H9 (cell line): ENCODE measurements at regions not wholly inside any gene's neighbourhood (a gene's known extent, or its start where the extent isn't known, plus 50 kb on each side); places are given as distances from the start of the nearest gene placed in this dataset.

ENCODE experiments used
- DNase-seq: peaks from one replicate; pipeline ENCODE4 v3.0.0-alpha.2; 2017
- H2AFZ ChIP-seq: one replicate; pipeline ENCODE4 v1.6.1; 2013; ENCODE audit warnings: mild to moderate bottlenecking, low read length, control low read depth, moderate library complexity
- H2AK5ac ChIP-seq: 2 replicates; pipeline ENCODE4 v1.6.1; 2013; ENCODE audit warnings: low read length, control low read depth, mixed read lengths; ENCODE audit not compliant: insufficient read length
- H2BK120ac ChIP-seq: one replicate; pipeline ENCODE4 v1.6.1; 2013; ENCODE audit warnings: low read depth, mild to moderate bottlenecking, low read length, control low read depth, inconsistent platforms; ENCODE audit not compliant: poor library complexity, severe bottlenecking
- H2BK12ac ChIP-seq: 2 replicates; pipeline ENCODE4 v1.6.1; 2013; ENCODE audit warnings: low read length, control low read depth, mixed read lengths, low read depth; ENCODE audit not compliant: insufficient read length
- H2BK15ac ChIP-seq: 2 replicates; pipeline ENCODE4 v1.6.1; 2013; ENCODE audit warnings: low read depth, low read length, control low read depth
- H2BK20ac ChIP-seq: one replicate; pipeline ENCODE4 v1.6.1; 2013; ENCODE audit warnings: low read depth, mild to moderate bottlenecking, low read length, control low read depth, inconsistent platforms; ENCODE audit not compliant: poor library complexity, severe bottlenecking
- H2BK5ac ChIP-seq: 2 replicates; pipeline ENCODE4 v1.6.1; 2013; ENCODE audit warnings: low read length, control low read depth, mixed read lengths; ENCODE audit not compliant: insufficient read length
- H3K14ac ChIP-seq: 2 replicates; pipeline ENCODE4 v1.6.1; 2013; ENCODE audit warnings: low read length, control low read depth; ENCODE audit not compliant: insufficient read depth
- H3K18ac ChIP-seq: 2 replicates; pipeline ENCODE4 v1.6.1; 2013; ENCODE audit warnings: low read depth, mild to moderate bottlenecking, mixed read lengths, low read length, control low read depth; ENCODE audit not compliant: insufficient read length
- H3K23ac ChIP-seq: 2 replicates; pipeline ENCODE4 v1.6.1; 2013; ENCODE audit warnings: low read length, control low read depth, mixed read lengths, low read depth; ENCODE audit not compliant: insufficient read length
- H3K23me2 ChIP-seq: 2 replicates; pipeline ENCODE4 v1.6.1; 2013; ENCODE audit warnings: low read depth, mild to moderate bottlenecking, mixed read lengths, low read length, control low read depth; ENCODE audit not compliant: insufficient read length, poor library complexity, severe bottlenecking
- H3K27ac ChIP-seq: 2 replicates; pipeline ENCODE4 v1.5.1; 2013; ENCODE audit warnings: low read length, control low read depth, mixed read lengths, low read depth; ENCODE audit not compliant: insufficient read length
- H3K27me3 ChIP-seq: 2 replicates; pipeline ENCODE4 v1.6.1; 2013; ENCODE audit warnings: low read length, control low read depth, inconsistent platforms; ENCODE audit not compliant: insufficient read depth
- H3K4ac ChIP-seq: 2 replicates; pipeline ENCODE4 v1.6.1; 2013; ENCODE audit warnings: low read depth, mild to moderate bottlenecking, control low read depth, inconsistent platforms, low read length, moderate library complexity
- H3K4me1 ChIP-seq: 2 replicates; pipeline ENCODE4 v1.6.1; 2013; ENCODE audit warnings: low read length, control low read depth, inconsistent platforms; ENCODE audit not compliant: insufficient read depth
- H3K4me2 ChIP-seq: 2 replicates; pipeline ENCODE4 v1.6.1; 2013; ENCODE audit warnings: low read length, control low read depth, mixed read lengths; ENCODE audit not compliant: insufficient read length, insufficient read depth
- H3K56ac ChIP-seq: 2 replicates; pipeline ENCODE4 v1.6.1; 2013; ENCODE audit warnings: low read depth, mild to moderate bottlenecking, mixed read lengths, low read length, control low read depth; ENCODE audit not compliant: insufficient read length
- H3K79me1 ChIP-seq: 2 replicates; pipeline ENCODE4 v1.6.1; 2013; ENCODE audit warnings: low read depth, mild to moderate bottlenecking, moderate library complexity, low read length, control low read depth, inconsistent platforms; ENCODE audit not compliant: insufficient read depth, poor library complexity, severe bottlenecking
- H3K79me2 ChIP-seq: 2 replicates; pipeline ENCODE4 v1.6.1; 2013; ENCODE audit warnings: low read length, control low read depth, inconsistent platforms; ENCODE audit not compliant: insufficient read depth
- H3K9ac ChIP-seq: 2 replicates; pipeline ENCODE4 v1.6.1; 2013; ENCODE audit warnings: low read length, control low read depth, mixed read lengths; ENCODE audit not compliant: insufficient read length; ENCODE audit errors: extremely low read depth
- H3K9me3 ChIP-seq: one replicate; pipeline ENCODE4 v1.6.1; 2013; ENCODE audit warnings: low read depth, low read length, inconsistent platforms; ENCODE audit not compliant: control insufficient read depth
- H3T11ph ChIP-seq: one replicate; pipeline ENCODE4 v1.6.1; 2013; ENCODE audit warnings: mild to moderate bottlenecking, low read length, control low read depth, inconsistent platforms
- H4K20me1 ChIP-seq: one replicate; pipeline ENCODE4 v1.6.1; 2013; ENCODE audit not compliant: control insufficient read depth, insufficient read length, insufficient read depth
- H4K5ac ChIP-seq: 2 replicates; pipeline ENCODE4 v1.6.1; 2013; ENCODE audit warnings: low read depth, mild to moderate bottlenecking, mixed read lengths, low read length, control low read depth; ENCODE audit not compliant: insufficient read length
- H4K8ac ChIP-seq: replicated peaks from 2 replicates; pipeline ENCODE4 v1.6.1; 2013; ENCODE audit warnings: low read length, control low read depth, mixed read lengths, low read depth; ENCODE audit not compliant: insufficient read length
- H4K91ac ChIP-seq: 2 replicates; pipeline ENCODE4 v1.6.1; 2013; ENCODE audit warnings: low read depth, mild to moderate bottlenecking, moderate library complexity, mixed read lengths, low read length, control low read depth; ENCODE audit not compliant: insufficient read length
- H3K27ac Mint-ChIP-seq, 3 experiments: 2 replicates in 2 of 3; 3 replicates in 1 of 3; pipeline ENCODE4 v1.8.0; 2020 to 2021; ENCODE audit warnings: mixed read lengths in 3 of 3, mild to moderate bottlenecking in 1 of 3, moderate library complexity in 1 of 3
- H3K27me3 Mint-ChIP-seq: 2 replicates; pipeline ENCODE4 v1.8.0; 2021; ENCODE audit warnings: low read depth, mild to moderate bottlenecking, moderate library complexity, mixed read lengths
- H3K36me3 Mint-ChIP-seq, 3 experiments: 2 replicates in 2 of 3; 3 replicates in 1 of 3; pipeline ENCODE4 v1.8.0; 2020 to 2021; ENCODE audit warnings: low read depth in 3 of 3, mixed read lengths in 3 of 3; ENCODE audit not compliant: insufficient read depth in 1 of 3
- H3K4me1 Mint-ChIP-seq, 2 experiments: 2 replicates each; pipeline ENCODE4 v1.8.0; 2020; ENCODE audit warnings: mixed read lengths in 2 of 2
- H3K4me3 Mint-ChIP-seq, 2 experiments: 2 replicates in 1 of 2; 3 replicates in 1 of 2; pipeline ENCODE4 v1.8.0; 2020 to 2021; ENCODE audit warnings: mild to moderate bottlenecking in 2 of 2, mixed read lengths in 2 of 2, moderate library complexity in 1 of 2
- H3K9me3 Mint-ChIP-seq, 2 experiments: 2 replicates in 1 of 2; 3 replicates in 1 of 2; pipeline ENCODE4 v1.8.0; 2020; ENCODE audit warnings: mild to moderate bottlenecking in 2 of 2, mixed read lengths in 2 of 2, moderate library complexity in 1 of 2
- WGBS: extraction: QIAGEN DNeasy Blood & Tissue Kit; methylation state at CpG from one replicate; pipeline ENCODE4 v1.1.7; 2013; ENCODE audit warnings: missing lambda C conversion rate, low lambda C conversion rate, mixed read lengths; ENCODE audit not compliant: insufficient read length; ENCODE audit errors: extremely low coverage; 5-methylcytosine and 5-hydroxymethylcytosine counted together
- TF ChIP-seq, protein P1 (sequence below): fragments of 200-600 bp; sonication (generic); conservative IDR thresholded peaks from 3 replicates; pipeline ENCODE4 v1.8.0; 2021; ENCODE audit warnings: antibody characterized with exemption, mild to moderate bottlenecking

DNA sequence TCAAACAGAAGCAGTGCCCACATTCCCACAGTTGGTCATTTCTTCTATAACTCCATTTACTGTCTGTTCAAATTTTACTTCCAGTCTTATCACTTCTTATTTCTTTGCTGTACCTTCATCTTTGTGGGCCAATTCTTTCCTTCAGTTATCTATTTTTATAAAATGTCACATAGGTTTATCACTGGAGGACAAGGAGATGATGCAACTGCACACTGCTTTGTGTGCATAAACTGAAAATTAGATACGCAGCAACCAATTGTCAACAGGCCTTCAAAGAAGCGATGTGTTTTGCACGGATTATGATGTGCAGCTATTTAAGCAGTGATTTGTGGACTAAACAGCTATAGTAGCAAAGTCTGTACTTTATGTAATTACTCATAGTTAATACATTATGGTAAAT lies 726.8 kb upstream of the GCFC2 start:
- H3K4me1 ChIP-seq: no peaks in the 10 kb centered on the region
- no peaks in the 10 kb centered on the region for H3K27me3 ChIP-seq
- no peak overlapping the region for H3K9ac ChIP-seq
- peaks cover 0 to 2% (median 0%) of the 10 kb centered on the region in 3 experiments; a peak in 1 of 7 replicates for H3K36me3 Mint-ChIP-seq
- TF ChIP-seq, protein P1, sequence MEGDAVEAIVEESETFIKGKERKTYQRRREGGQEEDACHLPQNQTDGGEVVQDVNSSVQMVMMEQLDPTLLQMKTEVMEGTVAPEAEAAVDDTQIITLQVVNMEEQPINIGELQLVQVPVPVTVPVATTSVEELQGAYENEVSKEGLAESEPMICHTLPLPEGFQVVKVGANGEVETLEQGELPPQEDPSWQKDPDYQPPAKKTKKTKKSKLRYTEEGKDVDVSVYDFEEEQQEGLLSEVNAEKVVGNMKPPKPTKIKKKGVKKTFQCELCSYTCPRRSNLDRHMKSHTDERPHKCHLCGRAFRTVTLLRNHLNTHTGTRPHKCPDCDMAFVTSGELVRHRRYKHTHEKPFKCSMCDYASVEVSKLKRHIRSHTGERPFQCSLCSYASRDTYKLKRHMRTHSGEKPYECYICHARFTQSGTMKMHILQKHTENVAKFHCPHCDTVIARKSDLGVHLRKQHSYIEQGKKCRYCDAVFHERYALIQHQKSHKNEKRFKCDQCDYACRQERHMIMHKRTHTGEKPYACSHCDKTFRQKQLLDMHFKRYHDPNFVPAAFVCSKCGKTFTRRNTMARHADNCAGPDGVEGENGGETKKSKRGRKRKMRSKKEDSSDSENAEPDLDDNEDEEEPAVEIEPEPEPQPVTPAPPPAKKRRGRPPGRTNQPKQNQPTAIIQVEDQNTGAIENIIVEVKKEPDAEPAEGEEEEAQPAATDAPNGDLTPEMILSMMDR: no peak
- H2AK5ac ChIP-seq: no peak overlapping the region
- no peak overlapping the region for H2BK5ac ChIP-seq
- H3K9me3 Mint-ChIP-seq: peaks cover 0 to 3% of the 10 kb centered on the region in 2 experiments; a peak in 3 of 5 replicates
- H3K4me1 Mint-ChIP-seq: no peaks in the 10 kb centered on the region
- no peak overlapping the region for H2BK20ac ChIP-seq
- no peak overlapping the region for H3K27ac Mint-ChIP-seq
- no peak overlapping the region for H2BK15ac ChIP-seq
- H3K14ac ChIP-seq: no peak overlapping the region
- DNase-seq: no peak
- no peak overlapping the region for H4K5ac ChIP-seq
- no peak overlapping the region for H4K8ac ChIP-seq
- no peaks in the 10 kb centered on the region for H3K79me1 ChIP-seq
- no peaks in the 10 kb centered on the region for H3K27me3 Mint-ChIP-seq
- no peak overlapping the region for H3K18ac ChIP-seq
- H3T11ph ChIP-seq: no peak overlapping the region
- H3K4me2 ChIP-seq: no peak overlapping the region
- no peak overlapping the region for H3K27ac ChIP-seq
- H4K20me1 ChIP-seq: no peaks in the 10 kb centered on the region
- H2AFZ ChIP-seq: no peak overlapping the region
- no CpG with 5 or more reads among the region's 3 CpGs for WGBS
- no peak overlapping the region for H4K91ac ChIP-seq
- H3K23ac ChIP-seq: no peak overlapping the region
- H3K23me2 ChIP-seq: no peaks in the 10 kb centered on the region
- no peaks in the 10 kb centered on the region for H3K9me3 ChIP-seq
- no peak overlapping the region for H3K4me3 Mint-ChIP-seq
- H2BK120ac ChIP-seq: no peak overlapping the region
- no peak overlapping the region for H3K56ac ChIP-seq
- no peak overlapping the region for H2BK12ac ChIP-seq
- H3K79me2 ChIP-seq: no peaks in the 10 kb centered on the region
- H3K4ac ChIP-seq: no peak overlapping the region
